Common myeloid progenitor, CD34-positive (primary cell): ENCODE measurements at regions not wholly inside any gene's neighbourhood (a gene's known extent, or its start where the extent isn't known, plus 50 kb on each side); places are given as distances from the start of the nearest gene placed in this dataset.

Experiments used
- CTCF ChIA-PET: fragments of 350-600 bp; sonication (Branson Sonifier 250); formaldehyde crosslinking; loops from one replicate; lab custom pipeline; 2021; ENCODE audit warnings: antibody characterized with exemption; lab: Charles Lee
- POLR2A ChIA-PET: fragments of 350-600 bp; sonication (Branson Sonifier 250); formaldehyde crosslinking; loops from one replicate; lab custom pipeline; 2021; ENCODE audit warnings: antibody characterized with exemption; lab: Charles Lee
- DNase-seq, 3 donors: peaks; one replicate each; pipeline versions ENCODE4 v3.0.0 to v3.0.0-alpha.2; 2013
- H3K27ac ChIP-seq, 2 experiments: 1 replicate in 1 of 2; 2 replicates in 1 of 2; pipeline ENCODE4 v1.7.0; 2013; ENCODE audit warnings: inconsistent platforms in 2 of 2, low read length in 2 of 2, mild to moderate bottlenecking in 2 of 2, low read depth in 1 of 2, moderate library complexity in 1 of 2; ENCODE audit not compliant: severe bottlenecking in 2 of 2, insufficient read depth in 1 of 2, poor library complexity in 1 of 2
- H3K27me3 ChIP-seq, 5 experiments: replicated peaks in 2 of 5; 1 replicate in 3 of 5; 2 replicates in 2 of 5; pipeline versions ENCODE4 v1.6.1 to v1.7.0; 2013; ENCODE audit warnings: low read length in 4 of 5, mild to moderate bottlenecking in 2 of 5, moderate library complexity in 2 of 5, inconsistent platforms in 1 of 5; ENCODE audit not compliant: insufficient read depth in 5 of 5, control insufficient read depth in 4 of 5
- H3K36me3 ChIP-seq, 4 experiments: 1 replicate in 2 of 4; 2 replicates in 2 of 4; pipeline versions ENCODE4 v1.6.1 to v1.7.0; 2013; ENCODE audit warnings: low read length in 3 of 4, control low read depth in 1 of 4, mild to moderate bottlenecking in 1 of 4; ENCODE audit not compliant: control insufficient read depth in 4 of 4, insufficient read depth in 4 of 4
- H3K4me1 ChIP-seq, 4 experiments: 1 replicate in 3 of 4; 2 replicates in 1 of 4; pipeline versions ENCODE4 v1.6.1 to v1.7.1; 2013; ENCODE audit warnings: low read length in 3 of 4, mild to moderate bottlenecking in 3 of 4, control low read depth in 1 of 4, inconsistent platforms in 1 of 4, moderate library complexity in 1 of 4; ENCODE audit not compliant: control insufficient read depth in 4 of 4, insufficient read depth in 4 of 4; ENCODE audit errors: control extremely low read depth in 1 of 4
- H3K4me3 ChIP-seq, 7 experiments: 1 replicate in 4 of 7; 2 replicates in 3 of 7; pipeline versions ENCODE4 v1.5.1 to v1.7.0; 2013; ENCODE audit warnings: mild to moderate bottlenecking in 7 of 7, low read length in 6 of 7, moderate library complexity in 6 of 7, inconsistent platforms in 2 of 7, low read depth in 2 of 7, control low read depth in 1 of 7; ENCODE audit not compliant: insufficient read depth in 4 of 7, control insufficient read depth in 1 of 7; ENCODE audit errors: extremely low read depth in 1 of 7
- H3K9me3 ChIP-seq, 5 experiments: 1 replicate in 4 of 5; 2 replicates in 1 of 5; pipeline versions ENCODE4 v1.6.1 to v1.7.1; 2013; ENCODE audit warnings: low read length in 4 of 5, mild to moderate bottlenecking in 2 of 5, inconsistent platforms in 1 of 5, low read depth in 1 of 5, moderate library complexity in 1 of 5; ENCODE audit not compliant: control insufficient read depth in 4 of 5, insufficient read depth in 2 of 5; ENCODE audit errors: control extremely low read depth in 1 of 5
- WGBS: methylation state at CpG from one replicate; pipeline ENCODE4 v1.1.5; 2013; ENCODE audit not compliant: insufficient coverage; 5-methylcytosine and 5-hydroxymethylcytosine counted together

- Histone ChIP-seq H3K4me3 (no peak overlapping the region), H3K27me3 (no peaks in the 10 kb centered on the region), H3K4me1 (no peaks in the 10 kb centered on the region), H3K36me3 (no peaks in the 10 kb centered on the region), H3K27ac (no peak overlapping the region), H3K9me3 (no peaks in the 10 kb centered on the region)
- ChIA-PET POLR2A (no interaction called here), CTCF (no interaction called here)
- WGBS, result 94% methylated on average over 2 of the region's 4 CpGs
- no peak for DNase-seq
These were observed 190.9 kb upstream of the BANK1 start for GRCh38 chr4:101599620-101600019.

- H3K9me3 ChIP-seq, result no peaks in the 10 kb centered on the region
- WGBS, result 100% methylated on average over 2 of the region's 2 CpGs
- DNase-seq, result peak in 2 of 3 donors; percentile 1 to 2
- no peak overlapping the region for H3K27ac ChIP-seq
- CTCF ChIA-PET, result no interaction called here
- H3K4me3 ChIP-seq, result no peak overlapping the region
- H3K27me3 ChIP-seq, result no peaks in the 10 kb centered on the region
- POLR2A ChIA-PET, result no interaction called here
- no peaks in the 10 kb centered on the region for H3K36me3 ChIP-seq
- H3K4me1 ChIP-seq, result no peaks in the 10 kb centered on the region
These were observed 193.6 kb upstream of the BANK1 start for GRCh38 chr4:101596781-101597552.

GRCh38 chr4:101594588-101594987 is 195.9 kb upstream of the BANK1 start:
- no peak overlapping the region for H3K27ac ChIP-seq
- ChIA-PET CTCF (no interaction called here), POLR2A (no interaction called here)
- no peak for DNase-seq
- H3K4me1 ChIP-seq, result no peaks in the 10 kb centered on the region
- no peaks in the 10 kb centered on the region for H3K27me3 ChIP-seq
- H3K4me3 ChIP-seq, result no peak overlapping the region
- H3K9me3 ChIP-seq, result no peaks in the 10 kb centered on the region
- no CpG with 5 or more reads among the region's 11 CpGs for whole genome bisulfite sequencing
- no peaks in the 10 kb centered on the region for H3K36me3 ChIP-seq

DNA sequence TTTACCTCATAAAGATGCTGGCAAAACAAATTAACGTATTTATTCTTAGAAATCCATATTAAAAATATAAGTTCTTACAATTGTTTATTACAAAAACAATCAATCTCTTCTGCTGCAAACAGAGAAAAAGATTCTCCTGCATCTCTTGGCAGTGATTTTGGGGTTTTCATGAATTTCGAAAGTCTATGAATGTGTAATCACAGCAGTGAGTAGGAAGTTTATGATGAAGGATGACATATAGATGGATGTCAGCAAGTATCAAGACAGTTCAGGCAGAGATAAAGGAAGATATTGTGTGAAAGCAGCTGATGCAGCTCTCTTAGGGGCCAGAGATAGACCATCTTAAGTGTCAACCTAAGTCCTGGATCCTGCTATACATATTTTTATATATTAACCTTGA is 196.9 kb upstream of the BANK1 start:
- Histone ChIP-seq H3K27ac (no peak overlapping the region), H3K36me3 (no peaks in the 10 kb centered on the region), H3K4me3 (no peak overlapping the region), H3K9me3 (no peaks in the 10 kb centered on the region), H3K27me3 (no peaks in the 10 kb centered on the region), H3K4me1 (no peaks in the 10 kb centered on the region)
- 89% methylated on average over 1 of the region's 2 CpGs for WGBS
- DNase-seq, result no peak
- ChIA-PET POLR2A (no interaction called here), CTCF (no interaction called here)

- Histone ChIP-seq H3K4me3 (no peak overlapping the region), H3K9me3 (peaks cover 0 to 13% (median 3%) of the 10 kb centered on the region in 5 experiments), H3K27me3 (no peaks in the 10 kb centered on the region), H3K27ac (no peak overlapping the region), H3K36me3 (no peaks in the 10 kb centered on the region), H3K4me1 (no peaks in the 10 kb centered on the region)
- WGBS, result no CpG with 5 or more reads among the region's 2 CpGs
- ChIA-PET POLR2A (no interaction called here), CTCF (no interaction called here)
- DNase-seq, result no peak
These were observed 206.2 kb upstream of the BANK1 start for GRCh38 chr4:101584306-101584705.

- CTCF ChIA-PET, result no interaction called here
- H3K27ac ChIP-seq, result no peak overlapping the region
- H3K36me3 ChIP-seq, result no peaks in the 10 kb centered on the region
- peaks cover 0 to 4% (median 0%) of the 10 kb centered on the region in 5 experiments for H3K9me3 ChIP-seq
- no peaks in the 10 kb centered on the region for H3K4me1 ChIP-seq
- DNase-seq, result no peak
- no peak overlapping the region for H3K4me3 ChIP-seq
- WGBS, result 100% methylated on average over 3 of the region's 5 CpGs
- H3K27me3 ChIP-seq, result no peaks in the 10 kb centered on the region
- POLR2A ChIA-PET, result no interaction called here
These were observed 215.8 kb upstream of the PPP3CA start for GRCh38 chr4:101563126-101563525.

- Histone ChIP-seq H3K27me3 (no peaks in the 10 kb centered on the region), H3K4me3 (no peak overlapping the region), H3K36me3 (no peaks in the 10 kb centered on the region), H3K9me3 (peaks cover 0 to 13% (median 6%) of the 10 kb centered on the region in 5 experiments), H3K4me1 (no peaks in the 10 kb centered on the region), H3K27ac (no peak overlapping the region)
- POLR2A ChIA-PET, result no interaction called here
- CTCF ChIA-PET, result no interaction called here
- 51% methylated on average over 3 of the region's 4 CpGs for WGBS
- peak in 2 of 3 donors; percentile 9 to 17 for DNase-seq
These were observed 209.5 kb upstream of the PPP3CA start for GRCh38 chr4:101556842-101557241.
